ENCODE measurements at regions not wholly inside any gene's neighbourhood (a gene's known extent, or its start where the extent isn't known, plus 50 kb on each side); places are given as distances from the start of the nearest gene placed in this dataset.

GRCh38 chr6:14693301-14694192, 552.3 kb upstream of the JARID2 start:
- TF ChIP-seq ZFP30 (CRISPR knock-in tag; IDR thresholded peaks at IDR 0.05) = no peak
- TF ChIP-seq ISL1 (CRISPR knock-in tag; IDR thresholded peaks at IDR 0.05) = no peak
- no peak for TF ChIP-seq ZNF565 (CRISPR knock-in tag; conservative IDR thresholded peaks at IDR 0.05; ENCODE audit: low read depth)
- TF ChIP-seq, protein P1, sequence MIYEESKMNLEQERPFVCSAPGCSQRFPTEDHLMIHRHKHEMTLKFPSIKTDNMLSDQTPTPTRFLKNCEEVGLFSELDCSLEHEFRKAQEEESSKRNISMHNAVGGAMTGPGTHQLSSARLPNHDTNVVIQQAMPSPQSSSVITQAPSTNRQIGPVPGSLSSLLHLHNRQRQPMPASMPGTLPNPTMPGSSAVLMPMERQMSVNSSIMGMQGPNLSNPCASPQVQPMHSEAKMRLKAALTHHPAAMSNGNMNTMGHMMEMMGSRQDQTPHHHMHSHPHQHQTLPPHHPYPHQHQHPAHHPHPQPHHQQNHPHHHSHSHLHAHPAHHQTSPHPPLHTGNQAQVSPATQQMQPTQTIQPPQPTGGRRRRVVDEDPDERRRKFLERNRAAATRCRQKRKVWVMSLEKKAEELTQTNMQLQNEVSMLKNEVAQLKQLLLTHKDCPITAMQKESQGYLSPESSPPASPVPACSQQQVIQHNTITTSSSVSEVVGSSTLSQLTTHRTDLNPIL (CRISPR knock-in tag; IDR thresholded peaks at IDR 0.05; ENCODE audit: low read depth) = no peak
- no peak for TF ChIP-seq SNAI2 (CRISPR knock-in tag; IDR thresholded peaks at IDR 0.05)
- no peak for TF ChIP-seq ZNF8 (CRISPR knock-in tag; IDR thresholded peaks at IDR 0.05)
- TF ChIP-seq, protein P2, sequence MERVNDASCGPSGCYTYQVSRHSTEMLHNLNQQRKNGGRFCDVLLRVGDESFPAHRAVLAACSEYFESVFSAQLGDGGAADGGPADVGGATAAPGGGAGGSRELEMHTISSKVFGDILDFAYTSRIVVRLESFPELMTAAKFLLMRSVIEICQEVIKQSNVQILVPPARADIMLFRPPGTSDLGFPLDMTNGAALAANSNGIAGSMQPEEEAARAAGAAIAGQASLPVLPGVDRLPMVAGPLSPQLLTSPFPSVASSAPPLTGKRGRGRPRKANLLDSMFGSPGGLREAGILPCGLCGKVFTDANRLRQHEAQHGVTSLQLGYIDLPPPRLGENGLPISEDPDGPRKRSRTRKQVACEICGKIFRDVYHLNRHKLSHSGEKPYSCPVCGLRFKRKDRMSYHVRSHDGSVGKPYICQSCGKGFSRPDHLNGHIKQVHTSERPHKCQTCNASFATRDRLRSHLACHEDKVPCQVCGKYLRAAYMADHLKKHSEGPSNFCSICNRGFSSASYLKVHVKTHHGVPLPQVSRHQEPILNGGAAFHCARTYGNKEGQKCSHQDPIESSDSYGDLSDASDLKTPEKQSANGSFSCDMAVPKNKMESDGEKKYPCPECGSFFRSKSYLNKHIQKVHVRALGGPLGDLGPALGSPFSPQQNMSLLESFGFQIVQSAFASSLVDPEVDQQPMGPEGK (CRISPR knock-in tag; IDR thresholded peaks at IDR 0.05; ENCODE audit: borderline replicate concordance) = no peak
- TF ChIP-seq PPARA (CRISPR knock-in tag; IDR thresholded peaks at IDR 0.05; ENCODE audit: borderline replicate concordance) = no peak
- no peak for TF ChIP-seq BACH2 (CRISPR knock-in tag; IDR thresholded peaks at IDR 0.05; ENCODE audit: borderline replicate concordance)
- TF ChIP-seq TOX (CRISPR knock-in tag; IDR thresholded peaks at IDR 0.05; ENCODE audit: borderline replicate concordance) = no peak
- TF ChIP-seq, protein P3, sequence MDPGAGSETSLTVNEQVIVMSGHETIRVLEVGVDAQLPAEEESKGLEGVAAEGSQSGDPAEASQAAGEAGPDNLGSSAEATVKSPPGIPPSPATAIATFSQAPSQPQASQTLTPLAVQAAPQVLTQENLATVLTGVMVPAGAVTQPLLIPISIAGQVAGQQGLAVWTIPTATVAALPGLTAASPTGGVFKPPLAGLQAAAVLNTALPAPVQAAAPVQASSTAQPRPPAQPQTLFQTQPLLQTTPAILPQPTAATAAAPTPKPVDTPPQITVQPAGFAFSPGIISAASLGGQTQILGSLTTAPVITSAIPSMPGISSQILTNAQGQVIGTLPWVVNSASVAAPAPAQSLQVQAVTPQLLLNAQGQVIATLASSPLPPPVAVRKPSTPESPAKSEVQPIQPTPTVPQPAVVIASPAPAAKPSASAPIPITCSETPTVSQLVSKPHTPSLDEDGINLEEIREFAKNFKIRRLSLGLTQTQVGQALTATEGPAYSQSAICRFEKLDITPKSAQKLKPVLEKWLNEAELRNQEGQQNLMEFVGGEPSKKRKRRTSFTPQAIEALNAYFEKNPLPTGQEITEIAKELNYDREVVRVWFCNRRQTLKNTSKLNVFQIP (CRISPR knock-in tag; IDR thresholded peaks at IDR 0.05; ENCODE audit: borderline replicate concordance, low read depth) = no peak
- TF ChIP-seq ZFP3 (CRISPR knock-in tag; IDR thresholded peaks at IDR 0.05) = no peak
- no peak for TF ChIP-seq TCF4 (CRISPR knock-in tag; IDR thresholded peaks at IDR 0.05; ENCODE audit: borderline replicate concordance)
- no peak for TF ChIP-seq OSR1 (CRISPR knock-in tag; IDR thresholded peaks at IDR 0.05)
- no peak for TF ChIP-seq ZNF70 (CRISPR knock-in tag; IDR thresholded peaks at IDR 0.05)
- no peak for TF ChIP-seq ZC3H10 (CRISPR knock-in tag; IDR thresholded peaks at IDR 0.05)
- ATAC-seq = no peak

DNA sequence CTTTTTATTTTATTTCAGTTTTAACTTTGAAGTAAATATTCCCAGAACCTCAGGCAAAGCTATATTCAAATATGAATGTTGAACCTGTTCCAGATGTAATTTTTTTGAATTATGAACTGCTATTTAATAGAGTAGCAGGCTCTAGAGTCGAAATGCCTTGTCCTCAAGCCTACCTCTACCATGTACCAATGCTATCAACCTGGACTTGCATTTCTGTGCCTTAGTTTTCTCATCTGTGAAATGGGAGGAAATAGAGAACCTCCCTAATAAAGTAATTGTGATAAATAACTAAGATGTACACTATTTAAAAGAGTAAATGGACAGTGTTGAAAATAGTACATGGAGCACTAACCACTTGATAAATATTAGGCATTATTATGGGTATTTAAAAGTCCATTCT, 551.6 kb upstream of the JARID2 start:
- TF ChIP-seq ISL1 (CRISPR knock-in tag; IDR thresholded peaks at IDR 0.05) = no peak
- no peak for TF ChIP-seq BACH2 (CRISPR knock-in tag; IDR thresholded peaks at IDR 0.05; ENCODE audit: borderline replicate concordance)
- TF ChIP-seq, protein P1 (CRISPR knock-in tag; IDR thresholded peaks at IDR 0.05; ENCODE audit: low read depth) = no peak
- no peak for TF ChIP-seq ZFP30 (CRISPR knock-in tag; IDR thresholded peaks at IDR 0.05)
- TF ChIP-seq ARNTL (CRISPR knock-in tag; IDR thresholded peaks at IDR 0.05; ENCODE audit: borderline replicate concordance, low read depth) = no peak
- TF ChIP-seq TCF4 (CRISPR knock-in tag; IDR thresholded peaks at IDR 0.05; ENCODE audit: borderline replicate concordance) = no peak
- TF ChIP-seq ZFP3 (CRISPR knock-in tag; IDR thresholded peaks at IDR 0.05) = no peak
- TF ChIP-seq TSHZ2 (CRISPR knock-in tag; IDR thresholded peaks at IDR 0.05) = no peak
- TF ChIP-seq, protein P2 (CRISPR knock-in tag; IDR thresholded peaks at IDR 0.05; ENCODE audit: borderline replicate concordance) = no peak
- TF ChIP-seq, protein P4, sequence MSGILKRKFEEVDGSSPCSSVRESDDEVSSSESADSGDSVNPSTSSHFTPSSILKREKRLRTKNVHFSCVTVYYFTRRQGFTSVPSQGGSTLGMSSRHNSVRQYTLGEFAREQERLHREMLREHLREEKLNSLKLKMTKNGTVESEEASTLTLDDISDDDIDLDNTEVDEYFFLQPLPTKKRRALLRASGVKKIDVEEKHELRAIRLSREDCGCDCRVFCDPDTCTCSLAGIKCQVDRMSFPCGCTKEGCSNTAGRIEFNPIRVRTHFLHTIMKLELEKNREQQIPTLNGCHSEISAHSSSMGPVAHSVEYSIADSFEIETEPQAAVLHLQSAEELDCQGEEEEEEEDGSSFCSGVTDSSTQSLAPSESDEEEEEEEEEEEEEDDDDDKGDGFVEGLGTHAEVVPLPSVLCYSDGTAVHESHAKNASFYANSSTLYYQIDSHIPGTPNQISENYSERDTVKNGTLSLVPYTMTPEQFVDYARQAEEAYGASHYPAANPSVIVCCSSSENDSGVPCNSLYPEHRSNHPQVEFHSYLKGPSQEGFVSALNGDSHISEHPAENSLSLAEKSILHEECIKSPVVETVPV (CRISPR knock-in tag; IDR thresholded peaks at IDR 0.05) = no peak
- no peak for TF ChIP-seq ZC3H10 (CRISPR knock-in tag; IDR thresholded peaks at IDR 0.05)
- TF ChIP-seq TOX (CRISPR knock-in tag; IDR thresholded peaks at IDR 0.05; ENCODE audit: borderline replicate concordance) = no peak
- no peak for TF ChIP-seq ZNF565 (CRISPR knock-in tag; conservative IDR thresholded peaks at IDR 0.05; ENCODE audit: low read depth)
- TF ChIP-seq OSR1 (CRISPR knock-in tag; IDR thresholded peaks at IDR 0.05) = no peak
- ATAC-seq = no peak
